Activated gamma-delta T cell treated with Interleukin-2 at 50 U/mL for 16 hours (primary cell): ENCODE measurements at regions not wholly inside any gene's neighbourhood (a gene's known extent, or its start where the extent isn't known, plus 50 kb on each side); places are given as distances from the start of the nearest gene placed in this dataset.

ENCODE experiments used
- DNase-seq: peaks from one replicate; pipeline ENCODE4 v3.0.0-alpha.2; 2020

DNA sequence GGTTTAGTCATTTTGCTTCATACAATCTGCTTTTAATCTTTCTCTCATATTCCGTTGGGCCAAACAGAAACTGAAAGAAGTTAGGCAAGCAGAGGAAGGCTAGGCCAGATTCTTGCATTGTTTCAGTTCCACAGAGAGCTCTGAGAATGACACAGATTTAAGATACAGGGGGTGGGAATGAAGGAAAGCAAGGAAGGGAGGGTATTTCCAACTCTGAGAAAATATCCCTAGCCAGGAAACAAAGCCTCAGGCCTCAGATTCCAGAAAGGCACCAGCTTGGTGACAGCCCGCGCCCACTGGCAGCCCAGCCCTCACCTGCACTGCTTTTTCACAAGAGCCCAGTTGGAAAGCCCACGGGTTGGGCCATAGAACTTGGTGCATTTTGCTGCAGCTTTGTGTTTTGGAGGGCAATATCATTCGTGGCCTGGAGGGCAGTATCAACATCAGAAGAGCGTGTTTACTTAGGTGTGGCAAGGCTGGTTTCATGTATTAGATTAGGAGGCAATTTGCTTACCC is 63.5 kb downstream of the ENC1 start:
- DNase-seq = no peak

DNA sequence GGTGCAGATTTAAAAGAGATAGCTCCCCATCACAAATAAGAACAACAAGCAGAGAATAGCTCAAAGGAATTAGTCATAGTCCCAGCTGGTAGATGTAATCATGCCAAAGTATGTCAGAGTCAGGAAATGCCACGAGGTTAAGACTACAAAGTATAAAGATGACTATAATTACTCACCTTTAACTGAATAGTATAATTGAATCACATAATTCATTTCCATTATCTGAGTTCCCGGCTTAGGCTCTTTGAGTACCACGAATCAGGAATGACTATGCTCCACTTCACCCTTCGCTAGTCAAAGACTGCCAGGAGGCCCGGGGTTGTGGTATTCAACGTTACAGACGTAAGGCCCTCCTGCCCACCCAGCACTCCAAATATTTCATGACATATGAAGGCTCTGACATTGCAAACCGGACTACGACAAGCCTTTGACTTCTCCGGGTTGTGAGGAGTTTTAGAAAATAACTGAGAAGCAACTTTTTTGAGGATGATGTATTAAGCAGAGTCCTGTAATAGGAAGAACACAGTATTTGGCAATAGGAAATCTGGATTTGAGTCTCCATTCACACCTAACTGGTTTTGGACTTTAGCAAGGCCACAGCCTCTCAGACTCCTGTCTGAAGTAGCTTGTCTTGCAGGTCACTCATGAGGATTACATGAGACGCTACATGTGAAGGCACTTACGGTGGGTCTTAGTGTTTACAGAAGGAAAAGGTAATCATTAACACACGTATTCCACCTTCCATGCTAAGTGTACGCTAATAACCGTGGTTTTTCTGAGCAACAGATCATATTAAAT is 64.6 kb downstream of the ENC1 start:
- DNase-seq = no peak

- DNase-seq = no peak
Measured at GRCh38 chr5:74570250-74570649, 70.3 kb downstream of the ENC1 start.

DNA sequence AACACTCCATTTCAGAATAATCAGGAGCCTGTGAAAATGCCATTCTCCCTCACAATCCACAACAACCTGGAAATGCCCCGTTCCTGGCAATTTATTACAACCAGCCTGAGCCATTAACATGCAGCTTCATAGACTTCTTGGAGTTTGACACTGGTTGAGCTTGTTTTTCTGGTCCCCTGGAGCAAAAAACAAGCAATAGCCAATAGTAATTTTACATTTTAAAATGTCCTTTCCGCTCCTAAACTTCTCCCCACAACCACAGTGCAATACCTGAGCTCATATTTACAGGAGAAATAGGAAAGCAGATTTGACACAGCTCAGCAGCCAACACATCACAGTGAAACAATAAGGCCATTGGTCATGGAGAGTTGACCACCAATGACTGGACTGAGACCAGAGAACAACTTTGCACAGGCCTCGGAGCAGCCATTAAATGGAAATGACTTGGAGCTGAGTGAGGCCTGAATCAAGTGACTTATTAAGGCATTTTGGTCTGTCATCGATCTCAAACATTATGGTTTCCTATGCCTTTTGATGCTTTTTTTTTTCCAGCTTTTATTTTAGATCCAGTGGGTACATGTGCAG is 73.0 kb downstream of the ENC1 start:
- no peak for DNase-seq

- no peak for DNase-seq
Measured at GRCh38 chr5:74562122-74562521, 78.4 kb downstream of the ENC1 start.

- no peak for DNase-seq
Measured at GRCh38 chr5:74560245-74560644, 80.3 kb downstream of the ENC1 start.

GRCh38 chr5:74556631-74557595 is 83.6 kb downstream of the ENC1 start:
- no peak for DNase-seq

DNA sequence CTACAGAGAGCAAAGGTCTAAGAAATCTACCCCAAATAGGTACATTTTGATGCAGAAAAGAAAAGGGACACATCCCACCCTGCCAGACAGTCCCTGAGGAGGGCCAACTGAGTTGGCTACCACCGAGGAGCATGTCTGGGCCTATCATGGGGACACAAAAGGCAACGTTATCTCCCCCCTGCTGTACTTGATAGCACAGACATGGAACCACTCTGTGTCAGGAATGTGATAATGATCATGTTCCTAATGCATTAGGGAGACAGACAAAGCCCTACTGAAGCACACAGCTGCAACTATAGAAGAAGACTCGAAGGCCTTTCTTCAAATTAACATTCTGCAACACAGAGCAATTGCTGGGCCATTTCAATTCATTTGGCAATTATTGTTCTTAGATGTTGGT is 84.5 kb downstream of the ENC1 start:
- no peak for DNase-seq

DNA sequence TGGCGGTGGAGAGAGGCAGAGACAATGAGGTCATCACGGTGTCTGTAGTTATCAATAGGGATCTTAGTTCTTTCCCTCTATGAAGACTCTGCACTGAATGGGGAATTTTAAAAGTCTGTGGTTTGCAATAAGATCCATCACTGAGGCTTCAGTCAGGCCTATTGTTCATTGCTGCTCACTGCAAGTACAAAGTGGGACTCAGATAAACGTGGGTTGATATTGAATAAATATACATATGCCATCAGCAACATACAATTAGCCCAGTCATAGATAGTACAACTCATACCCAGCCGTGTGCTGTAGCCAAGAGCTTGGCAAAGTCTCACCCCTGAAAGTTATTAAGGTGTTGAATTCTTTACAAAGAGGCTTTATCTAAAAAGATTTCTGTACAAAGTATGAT is 88.4 kb downstream of the ENC1 start:
- no peak for DNase-seq

DNA sequence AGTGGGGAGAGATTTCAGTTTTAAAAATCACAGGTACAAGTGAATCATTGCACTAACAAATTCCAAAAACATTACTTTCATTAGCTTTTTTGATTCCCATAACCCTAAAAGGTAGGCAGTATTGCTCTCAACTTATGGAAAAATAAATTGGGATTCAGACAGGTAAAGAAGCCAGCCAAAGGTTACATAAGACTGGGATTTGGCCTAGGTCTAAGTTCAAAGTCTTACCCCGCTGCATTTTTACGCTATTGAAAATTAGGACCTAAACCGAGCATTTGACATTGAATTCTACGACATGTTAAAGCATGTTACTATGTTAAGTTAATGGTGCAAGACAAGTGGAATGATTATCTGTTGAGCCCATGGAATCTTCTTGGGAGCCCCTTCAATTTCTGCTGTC is 89.6 kb downstream of the ENC1 start:
- DNase-seq = no peak

GRCh38 chr5:74549384-74549783 is 91.1 kb downstream of the ENC1 start:
- no peak for DNase-seq

GRCh38 chr5:74546796-74547195 is 93.7 kb downstream of the ENC1 start:
- no peak for DNase-seq

DNA sequence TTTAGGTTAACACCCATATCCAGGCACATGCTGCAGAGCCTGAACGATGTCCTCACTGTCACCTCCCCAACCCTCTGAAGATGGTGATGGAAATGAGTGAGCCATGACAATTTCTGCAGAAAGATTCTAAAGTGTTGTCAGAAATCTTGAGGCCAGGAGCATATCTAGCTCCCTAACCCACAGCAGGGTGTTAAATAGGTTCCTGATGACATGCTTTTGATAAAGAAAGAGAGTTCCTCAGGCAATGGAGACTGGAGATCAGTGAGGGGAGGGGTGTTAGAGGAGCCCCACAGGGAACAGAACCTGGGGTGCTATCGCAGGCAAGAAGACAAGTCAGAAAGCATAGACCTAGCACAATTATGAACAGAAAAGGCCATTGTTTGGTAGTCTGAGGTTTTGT is 95.7 kb downstream of the ENC1 start:
- no peak for DNase-seq

DNA sequence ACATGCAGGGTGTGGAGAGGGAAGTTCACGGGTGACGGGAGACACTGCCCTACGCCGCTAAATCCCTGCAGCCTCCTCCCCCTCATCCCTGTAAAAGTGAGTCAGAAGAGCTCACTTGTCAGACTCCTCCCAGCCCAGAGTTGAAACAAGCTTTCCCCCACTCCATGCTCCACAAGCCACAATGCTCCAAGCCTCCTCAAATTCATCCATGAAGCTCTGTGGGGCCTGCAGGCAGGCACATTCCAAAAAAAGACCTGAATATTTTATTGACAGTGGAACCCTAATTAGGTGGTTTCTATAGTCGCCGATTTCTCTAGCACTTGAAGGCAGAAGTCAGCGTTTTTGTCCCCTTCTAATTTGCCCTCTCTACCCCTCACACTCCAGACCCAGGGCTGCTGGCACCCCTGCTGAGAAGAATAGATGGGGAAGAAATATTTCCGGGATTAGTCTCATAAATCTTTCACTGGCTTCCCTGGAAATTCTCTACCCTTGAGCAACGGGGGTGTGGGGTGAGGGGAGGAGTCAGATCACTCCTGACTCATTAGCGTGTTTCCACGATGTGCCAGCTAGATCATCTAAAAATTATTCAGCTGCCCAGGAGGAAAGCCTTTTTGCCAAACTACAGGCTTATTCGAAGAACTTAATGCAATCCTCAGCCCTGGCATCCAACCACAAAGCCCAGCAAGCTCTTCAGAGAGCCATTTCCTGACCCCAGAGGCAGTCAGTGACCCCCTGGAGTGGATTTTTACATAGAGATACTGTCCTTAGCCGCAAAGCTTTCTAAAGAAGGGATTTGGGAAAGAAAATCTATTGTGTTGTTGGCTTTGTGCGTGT is 97.1 kb downstream of the ENC1 start:
- DNase-seq = no peak

DNA sequence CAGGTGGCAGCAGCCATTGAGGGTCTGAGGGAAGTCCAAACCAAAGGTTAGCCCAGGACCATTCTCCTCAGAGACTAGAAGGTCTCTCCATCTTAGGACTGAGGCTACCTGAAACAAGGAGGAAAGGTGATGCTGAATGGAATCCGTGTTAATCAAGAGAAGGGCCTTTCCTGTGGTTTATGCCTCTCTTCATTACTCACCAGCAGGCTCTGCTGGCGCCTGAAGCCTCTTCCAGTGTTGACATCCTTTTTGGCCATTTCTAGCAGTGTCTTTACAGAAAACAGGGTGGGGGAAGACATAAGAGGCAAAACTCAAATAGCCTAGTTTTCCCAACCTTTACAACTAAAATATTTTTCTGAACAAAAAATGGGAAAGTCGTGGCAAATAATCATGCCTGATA is 98.0 kb downstream of the ENC1 start:
- DNase-seq = no peak

- no peak for DNase-seq
Measured at GRCh38 chr5:74541381-74541781, 99.1 kb downstream of the ENC1 start.

DNA sequence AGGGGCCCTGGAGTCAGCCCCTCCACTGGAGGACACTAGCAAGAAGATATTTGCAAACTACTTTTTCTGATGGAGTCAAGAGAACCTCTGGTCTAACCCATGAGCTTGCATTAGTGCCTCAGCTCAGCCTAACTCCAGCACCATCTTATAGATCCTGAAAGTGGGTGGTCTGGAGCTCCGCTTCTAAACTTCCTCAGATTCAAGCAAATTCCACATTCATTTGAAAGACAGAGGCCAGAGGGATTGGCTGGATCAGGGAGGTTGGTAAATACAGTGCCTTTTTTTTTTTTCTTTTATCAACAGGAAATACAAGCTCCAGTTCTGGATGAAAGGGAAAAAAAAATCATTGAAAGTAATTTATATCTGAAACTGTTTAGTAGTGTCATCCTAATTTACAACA is 99.9 kb downstream of the ENC1 start:
- no peak for DNase-seq

DNA sequence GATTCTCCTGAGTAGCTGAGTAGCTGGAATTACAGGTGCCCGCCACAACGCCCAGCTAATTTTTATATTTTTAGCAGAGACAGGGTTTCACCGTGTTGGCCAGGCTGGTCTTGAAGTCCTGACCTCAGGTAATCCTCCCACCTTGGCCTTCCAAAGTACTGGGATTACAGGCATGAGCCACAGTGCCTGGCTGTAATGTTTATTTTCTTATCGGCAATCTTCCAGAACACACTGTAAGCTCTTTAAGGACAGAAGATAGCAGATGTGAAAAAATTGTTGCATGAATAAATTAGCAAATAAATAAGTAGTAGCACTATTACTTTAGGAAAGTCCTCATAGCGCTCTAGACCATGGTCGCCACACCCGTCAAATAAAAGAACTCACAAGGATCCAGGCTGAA is 100.5 kb downstream of the ENC1 start:
- no peak for DNase-seq

- no peak for DNase-seq
Measured at GRCh38 chr5:74538206-74538661, 102.3 kb downstream of the ENC1 start.

DNA sequence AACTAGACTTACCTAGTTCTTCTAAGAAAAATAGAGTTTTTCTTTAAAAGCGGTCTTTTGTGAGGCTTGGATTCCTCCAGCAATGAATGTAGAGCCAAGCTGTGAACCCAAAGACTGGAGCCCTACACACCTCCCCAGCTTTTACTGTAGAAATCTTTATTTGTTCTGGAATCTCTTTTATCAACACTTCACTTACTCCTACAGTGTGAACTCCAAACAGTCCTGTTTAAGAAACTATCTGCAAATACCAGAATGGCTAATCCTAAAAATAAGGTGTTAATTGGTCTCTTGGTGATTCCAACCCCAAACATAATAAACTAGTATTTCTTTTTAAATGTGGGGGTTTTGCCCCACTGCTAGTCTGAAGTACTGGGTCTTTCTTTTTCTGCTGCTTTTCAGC is 103.9 kb downstream of the ENC1 start:
- DNase-seq = no peak

DNA sequence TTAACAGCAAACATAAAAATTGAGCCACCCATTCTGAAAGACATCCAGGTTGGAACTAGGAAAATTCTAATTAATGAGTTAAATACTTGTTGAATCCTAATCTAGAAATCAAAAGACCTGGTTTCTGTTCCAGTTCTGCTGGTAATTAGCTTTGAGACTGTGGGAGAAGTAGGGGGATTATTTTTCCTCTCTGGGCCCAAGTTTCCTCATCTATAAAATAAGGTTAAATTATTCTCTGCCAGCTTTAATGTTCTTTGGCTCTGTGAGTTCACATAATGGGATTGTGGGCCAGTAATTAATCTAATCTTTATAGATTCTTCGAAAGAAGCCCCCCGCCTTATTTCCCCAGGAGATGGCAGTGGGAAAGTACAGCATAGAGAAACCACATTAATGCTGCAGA is 104.6 kb downstream of the ENC1 start:
- DNase-seq = no peak

- no peak for DNase-seq
Measured at GRCh38 chr5:74534397-74535129, 106.0 kb downstream of the ENC1 start.
